Epithelial cell of proximal tubule (primary cell): ENCODE measurements at regions not wholly inside any gene's neighbourhood (a gene's known extent, or its start where the extent isn't known, plus 50 kb on each side); places are given as distances from the start of the nearest gene placed in this dataset.

Source experiments
- DNase-seq: peaks from one replicate; pipeline ENCODE4 v3.0.0-alpha.2; 2011; ENCODE audit warnings: low read depth
- H3K4me3 ChIP-seq: 2 replicates; pipeline ENCODE4 v1.5.1; 2011; ENCODE audit warnings: low read depth, mild to moderate bottlenecking, low read length
- CTCF ChIP-seq: conservative IDR thresholded peaks from 2 replicates; pipeline ENCODE4 v1.5.1; 2012; ENCODE audit warnings: low read depth, mild to moderate bottlenecking, low read length

- DNase-seq: no peak
- TF ChIP-seq CTCF: no peak
- no peak overlapping the region for H3K4me3 ChIP-seq
Measured at GRCh38 chr7:84603545-84603944, 409.0 kb upstream of the SEMA3A start.

- TF ChIP-seq CTCF: no peak
- no peak for DNase-seq
- no peak overlapping the region for H3K4me3 ChIP-seq
Measured at GRCh38 chr7:84595026-84595425, 400.4 kb upstream of the SEMA3A start.

- no peak overlapping the region for H3K4me3 ChIP-seq
- no peak for TF ChIP-seq CTCF
- DNase-seq: no peak
Measured at GRCh38 chr7:84591897-84592296, 397.3 kb upstream of the SEMA3A start.

GRCh38 chr7:84589012-84589411, 394.4 kb upstream of the SEMA3A start:
- no peak for DNase-seq

GRCh38 chr7:84583331-84583730, 388.7 kb upstream of the SEMA3A start:
- no peak overlapping the region for H3K4me3 ChIP-seq
- DNase-seq: no peak
- TF ChIP-seq CTCF: no peak

More at GRCh38 chr7:84589012-84589411, 394.4 kb upstream of the SEMA3A start:
- TF ChIP-seq CTCF: no peak
- H3K4me3 ChIP-seq: no peak overlapping the region

GRCh38 chr7:84582747-84583146, 388.2 kb upstream of the SEMA3A start:
- DNase-seq: no peak
- no peak for TF ChIP-seq CTCF
- H3K4me3 ChIP-seq: no peak overlapping the region

- no peak for TF ChIP-seq CTCF
- no peak overlapping the region for H3K4me3 ChIP-seq
- DNase-seq: no peak
Measured at GRCh38 chr7:84578825-84579224, 384.2 kb upstream of the SEMA3A start.
